ENCODE measurements at regions not wholly inside any gene's neighbourhood (a gene's known extent, or its start where the extent isn't known, plus 50 kb on each side); places are given as distances from the start of the nearest gene placed in this dataset.
"Not testable (repeated sequence)": the region's sequence is repeated elsewhere in the genome, so short reads cannot be mapped to it uniquely, and the experiment has no call there.

DNA sequence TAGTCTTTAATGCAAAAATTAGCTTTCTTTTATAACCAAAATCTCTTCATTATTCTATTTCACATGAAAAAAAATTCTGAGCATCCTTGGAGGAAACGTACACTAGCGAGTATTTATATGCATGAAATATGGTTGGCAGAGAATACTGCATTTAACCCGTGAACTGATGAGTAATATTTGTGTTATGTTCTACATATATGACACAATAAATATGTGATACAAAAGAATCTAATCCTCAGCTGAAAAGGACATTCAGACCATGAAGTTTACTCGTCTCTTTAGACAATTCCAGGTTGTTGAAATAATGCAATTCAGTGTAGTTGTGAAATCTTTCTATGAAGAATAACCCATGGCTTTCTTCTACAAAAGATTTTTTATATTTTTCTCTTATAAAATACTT is 524.8 kb upstream of the MAN1A1 start:
- no peak for DNase-seq (ENCODE audit: low spot score)

- no peak for DNase-seq (ENCODE audit: low spot score)
Measured at GRCh38 chr6:119873107-119873506, 523.5 kb upstream of the MAN1A1 start.

DNA sequence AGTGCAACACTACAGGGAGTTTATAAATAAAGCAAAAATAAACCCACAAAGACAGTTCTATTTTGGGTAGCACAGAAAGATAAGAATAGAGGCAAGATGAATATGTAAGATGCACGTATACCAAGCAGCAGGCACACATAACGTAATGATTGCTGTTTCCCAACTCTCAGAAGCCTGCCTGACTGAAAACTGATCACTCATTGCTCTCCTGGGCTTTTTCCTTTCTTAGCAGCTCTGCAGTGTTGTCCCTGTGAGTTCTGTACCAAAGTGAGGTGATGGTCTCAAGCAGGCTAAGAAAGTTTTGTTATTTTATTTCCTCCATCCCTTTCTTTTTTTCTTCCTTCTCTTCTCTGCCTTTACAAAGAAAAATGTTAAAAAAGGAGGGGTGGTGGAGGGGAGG is 522.0 kb upstream of the MAN1A1 start:
- DNase-seq (ENCODE audit: low spot score), result no peak

GRCh38 chr6:119865466-119866350 is 516.1 kb upstream of the MAN1A1 start:
- no peak for DNase-seq (ENCODE audit: low spot score)

- no peak for DNase-seq (ENCODE audit: low spot score)
Measured at GRCh38 chr6:119862719-119863118, 513.2 kb upstream of the MAN1A1 start.

DNA sequence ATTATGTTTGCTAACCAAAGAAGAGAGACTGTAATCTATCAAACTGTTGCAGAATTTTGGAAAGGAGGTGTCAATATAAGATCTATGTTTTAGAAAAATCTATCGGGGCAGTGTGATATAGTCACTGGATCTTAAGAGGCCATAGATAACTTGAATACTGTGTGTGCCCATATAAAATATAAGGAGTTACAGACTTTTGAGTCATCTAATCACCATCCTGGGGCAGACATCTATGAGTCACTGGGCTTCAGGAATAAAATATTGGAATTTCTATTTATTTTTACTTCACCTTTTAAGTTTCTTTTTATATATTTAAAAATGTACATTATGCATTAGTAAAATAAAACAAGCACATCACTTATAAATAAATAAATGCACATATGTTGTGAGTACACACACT is 509.3 kb upstream of the MAN1A1 start:
- no peak for DNase-seq (ENCODE audit: low spot score)

GRCh38 chr6:119856136-119856535 is 506.6 kb upstream of the MAN1A1 start:
- no peak for DNase-seq (ENCODE audit: low spot score)

DNA sequence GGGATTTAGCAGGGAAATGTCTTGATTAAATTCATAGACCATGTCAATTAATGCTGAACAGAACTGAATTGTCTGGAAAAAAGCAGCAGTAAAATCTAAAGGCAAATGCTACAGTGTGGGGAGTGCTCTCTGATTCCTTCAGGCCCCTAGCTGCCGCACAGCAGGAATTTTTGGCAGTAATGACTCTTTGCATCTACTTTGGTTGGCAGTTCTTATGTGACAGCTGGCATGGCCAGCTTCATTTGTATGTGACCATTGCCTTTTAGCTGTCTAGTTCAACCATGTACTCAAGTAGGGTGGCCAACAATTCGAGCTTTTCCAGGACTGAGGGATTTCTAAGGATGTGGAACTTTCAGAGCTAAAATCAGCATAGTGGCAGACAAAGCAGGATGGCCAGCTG is 499.1 kb upstream of the MAN1A1 start:
- DNase-seq (ENCODE audit: low spot score), result no peak

- DNase-seq (ENCODE audit: low spot score), result no peak
Measured at GRCh38 chr6:119845161-119845560, 495.6 kb upstream of the MAN1A1 start.

GRCh38 chr6:119844387-119844786 is 494.8 kb upstream of the MAN1A1 start:
- no peak for DNase-seq (ENCODE audit: low spot score)

DNA sequence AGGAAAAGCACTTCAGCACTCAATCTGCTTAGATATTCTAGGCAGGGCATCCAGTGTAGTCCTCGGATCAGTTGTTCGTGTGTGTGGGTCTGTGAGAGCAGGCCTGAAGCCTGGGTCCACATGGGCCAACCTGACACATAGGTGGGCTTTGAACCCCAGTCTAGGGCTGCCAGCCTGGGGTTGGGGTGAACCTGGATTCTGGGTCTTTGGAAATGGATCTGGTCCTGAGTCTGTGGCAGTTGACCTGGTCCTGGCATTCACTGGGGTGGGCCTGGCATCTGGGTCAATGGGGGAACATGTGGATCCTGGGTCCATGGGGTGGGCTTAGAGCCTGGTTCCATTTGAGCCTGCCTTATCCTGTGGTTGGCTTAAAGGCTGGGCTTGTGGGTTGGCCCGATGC is 492.6 kb upstream of the MAN1A1 start:
- DNase-seq (ENCODE audit: low spot score), result no peak

GRCh38 chr6:119838043-119838442 is 488.5 kb upstream of the MAN1A1 start:
- no peak for DNase-seq (ENCODE audit: low spot score)

GRCh38 chr6:119834418-119834817 is 484.9 kb upstream of the MAN1A1 start:
- DNase-seq (ENCODE audit: low spot score), result no peak

DNA sequence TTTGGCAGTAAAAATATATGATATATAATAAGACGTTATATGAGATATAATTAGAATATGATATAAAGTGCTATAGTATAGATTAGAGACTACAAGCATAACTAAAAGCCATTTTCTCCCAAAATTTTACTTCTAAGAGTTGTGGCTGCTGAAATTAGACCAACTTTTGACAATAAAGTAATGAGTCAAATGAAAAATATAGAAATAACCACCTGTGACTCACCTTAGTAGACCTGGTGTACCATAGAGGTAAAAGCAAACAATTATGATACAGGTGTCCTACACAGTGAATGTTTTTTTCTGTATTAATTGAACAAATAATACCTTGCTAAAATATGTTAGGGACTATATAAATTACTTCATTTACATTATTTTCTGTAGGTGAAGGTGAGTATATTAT is 482.9 kb upstream of the MAN1A1 start:
- DNase-seq (ENCODE audit: low spot score), result no peak

GRCh38 chr6:119830494-119831295 is 481.1 kb upstream of the MAN1A1 start:
- DNase-seq (ENCODE audit: low spot score), result no peak

DNA sequence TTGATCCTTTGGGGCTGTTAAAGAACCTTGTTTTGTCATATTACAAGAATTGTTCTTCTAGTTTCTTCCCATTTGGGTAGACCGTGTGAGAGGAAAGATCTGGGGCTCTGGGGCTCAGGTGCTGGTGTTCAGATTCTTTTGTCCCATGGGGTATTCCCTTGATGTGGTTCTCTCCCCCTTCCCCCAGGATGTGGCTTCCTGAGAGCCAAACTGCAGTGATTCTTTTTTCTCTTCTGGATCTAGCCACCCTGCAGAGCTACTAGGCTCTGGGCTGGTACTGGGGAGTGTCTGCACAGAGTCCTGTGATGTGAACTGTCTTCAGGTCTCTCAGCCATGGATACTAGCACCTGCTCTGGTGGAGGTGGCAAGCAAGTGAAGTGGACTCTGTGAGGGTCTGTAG is 480.5 kb upstream of the MAN1A1 start:
- DNase-seq (ENCODE audit: low spot score), result no peak

DNA sequence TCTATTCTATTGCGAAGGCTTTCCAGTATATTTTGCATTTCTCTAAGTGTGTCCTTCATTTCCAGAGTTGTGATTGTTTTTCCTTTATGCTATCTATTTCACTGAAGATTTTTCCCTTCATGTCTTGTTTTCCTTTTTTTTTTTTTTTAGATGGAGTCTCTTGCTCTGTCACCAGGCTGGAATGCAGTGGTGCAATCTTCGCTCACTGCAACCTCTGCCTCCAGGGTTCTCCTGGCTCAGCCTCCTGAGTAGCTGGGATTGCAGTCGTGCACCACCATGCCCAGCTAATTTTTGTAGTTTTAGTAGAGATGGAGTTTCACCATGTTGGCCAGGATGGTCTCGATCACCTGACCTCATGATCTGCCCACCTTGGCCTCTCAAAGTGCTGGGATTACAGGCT is 479.9 kb upstream of the MAN1A1 start:
- not testable (repeated sequence) for DNase-seq (ENCODE audit: low spot score)

GRCh38 chr6:119829006-119829405 is 479.4 kb upstream of the MAN1A1 start:
- DNase-seq (ENCODE audit: low spot score), result no peak

DNA sequence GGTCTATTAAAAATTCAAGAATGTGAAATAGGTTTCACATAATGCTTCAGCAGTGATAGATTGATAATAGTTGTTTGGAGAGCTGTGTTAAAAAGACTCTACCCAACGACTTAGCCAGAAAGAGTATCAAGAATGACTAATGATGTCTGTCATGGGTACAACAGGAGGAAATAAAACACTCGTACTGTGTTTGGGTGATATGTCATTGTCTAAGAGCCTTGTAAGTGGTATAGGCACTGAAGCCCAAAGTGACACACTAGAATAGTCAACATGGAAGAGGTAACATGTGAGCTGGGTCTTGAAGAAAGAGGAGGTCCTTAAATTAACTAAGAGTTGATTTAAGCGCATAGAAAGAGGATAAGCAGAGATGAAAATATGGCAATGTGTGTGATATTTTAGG is 471.8 kb upstream of the MAN1A1 start:
- no peak for DNase-seq (ENCODE audit: low spot score)

- no peak for DNase-seq (ENCODE audit: low spot score)
Measured at GRCh38 chr6:119818876-119819275, 469.3 kb upstream of the MAN1A1 start.

DNA sequence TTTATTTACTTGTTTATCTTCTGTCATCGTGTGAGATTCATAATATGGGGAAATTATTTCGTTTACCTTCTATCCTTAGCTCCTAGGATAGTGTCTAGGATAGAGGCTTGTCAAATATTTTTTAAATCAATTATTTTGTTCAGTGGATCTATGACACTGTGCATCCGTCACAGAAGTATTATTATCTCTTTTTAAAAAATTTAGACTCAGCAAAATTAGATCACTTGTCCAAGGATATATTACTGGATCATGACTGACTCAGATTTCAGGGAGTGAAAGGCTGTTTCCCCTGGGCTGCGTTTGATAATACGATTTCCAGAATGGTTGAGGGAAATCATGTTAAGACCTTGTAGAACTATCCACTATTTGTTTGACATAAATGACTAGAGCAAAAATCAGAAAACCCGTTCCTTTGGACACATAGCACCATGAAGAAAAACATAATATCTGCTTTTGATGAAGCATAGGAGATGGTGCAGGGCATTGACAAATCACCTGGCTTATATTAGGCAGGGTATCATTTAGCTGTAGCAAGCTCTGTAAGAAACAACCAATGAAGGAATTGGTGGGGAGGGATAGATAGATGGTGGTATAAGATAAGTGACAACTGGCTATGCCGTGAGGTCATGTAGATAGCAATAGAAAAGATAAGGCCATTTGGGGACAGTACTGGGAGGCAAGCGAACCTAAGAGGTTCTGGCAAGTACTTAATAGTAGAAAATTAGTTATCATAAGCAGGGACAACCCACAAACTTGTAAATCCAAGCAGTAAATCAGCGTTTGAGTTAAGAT is 465.2 kb upstream of the MAN1A1 start:
- DNase-seq (ENCODE audit: low spot score), result no peak

DNA sequence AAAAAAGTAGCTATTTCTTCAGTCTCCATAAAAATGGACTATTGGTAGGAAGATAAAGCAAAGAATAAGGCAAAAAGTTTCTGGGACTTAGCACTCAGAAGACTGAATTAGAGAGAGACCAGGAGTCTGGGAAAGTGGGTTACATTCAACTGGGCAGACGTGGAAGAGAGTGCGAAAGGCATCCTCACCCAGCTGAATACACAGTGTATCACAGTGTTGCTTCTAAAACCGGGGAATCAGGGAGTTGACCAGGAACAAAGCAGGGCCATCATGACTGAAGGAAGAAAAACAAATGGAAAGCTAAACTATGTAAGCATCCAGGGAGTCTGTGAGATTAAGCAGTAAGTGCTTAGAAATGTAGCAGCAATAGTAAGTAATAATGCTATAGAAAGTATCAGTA is 452.9 kb upstream of the MAN1A1 start:
- no peak for DNase-seq (ENCODE audit: low spot score)

DNA sequence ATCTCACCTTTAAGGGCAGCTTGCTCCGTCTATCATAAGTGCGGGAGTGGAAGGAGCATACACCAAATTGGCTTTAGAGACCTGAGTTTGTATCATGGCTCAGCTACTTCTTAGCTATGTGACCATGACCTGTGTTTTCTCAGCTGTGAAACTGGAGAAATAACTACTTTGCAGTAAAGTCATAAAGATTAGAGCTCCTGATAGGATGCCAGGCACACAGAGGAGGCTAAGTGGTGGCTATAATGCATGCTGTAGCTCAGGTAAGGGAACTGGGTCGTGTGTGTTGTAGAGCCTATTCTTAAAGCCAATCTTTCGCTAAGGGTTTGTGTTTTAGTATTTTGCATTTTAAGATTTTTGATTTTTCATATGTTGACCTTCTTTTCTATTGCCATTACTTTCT is 451.5 kb upstream of the MAN1A1 start:
- no peak for DNase-seq (ENCODE audit: low spot score)
